ENCODE measurements at regions not wholly inside any gene's neighbourhood (a gene's known extent, or its start where the extent isn't known, plus 50 kb on each side); places are given as distances from the start of the nearest gene placed in this dataset.
"Not testable (repeated sequence)": the region's sequence is repeated elsewhere in the genome, so short reads cannot be mapped to it uniquely, and the experiment has no call there.

DNA sequence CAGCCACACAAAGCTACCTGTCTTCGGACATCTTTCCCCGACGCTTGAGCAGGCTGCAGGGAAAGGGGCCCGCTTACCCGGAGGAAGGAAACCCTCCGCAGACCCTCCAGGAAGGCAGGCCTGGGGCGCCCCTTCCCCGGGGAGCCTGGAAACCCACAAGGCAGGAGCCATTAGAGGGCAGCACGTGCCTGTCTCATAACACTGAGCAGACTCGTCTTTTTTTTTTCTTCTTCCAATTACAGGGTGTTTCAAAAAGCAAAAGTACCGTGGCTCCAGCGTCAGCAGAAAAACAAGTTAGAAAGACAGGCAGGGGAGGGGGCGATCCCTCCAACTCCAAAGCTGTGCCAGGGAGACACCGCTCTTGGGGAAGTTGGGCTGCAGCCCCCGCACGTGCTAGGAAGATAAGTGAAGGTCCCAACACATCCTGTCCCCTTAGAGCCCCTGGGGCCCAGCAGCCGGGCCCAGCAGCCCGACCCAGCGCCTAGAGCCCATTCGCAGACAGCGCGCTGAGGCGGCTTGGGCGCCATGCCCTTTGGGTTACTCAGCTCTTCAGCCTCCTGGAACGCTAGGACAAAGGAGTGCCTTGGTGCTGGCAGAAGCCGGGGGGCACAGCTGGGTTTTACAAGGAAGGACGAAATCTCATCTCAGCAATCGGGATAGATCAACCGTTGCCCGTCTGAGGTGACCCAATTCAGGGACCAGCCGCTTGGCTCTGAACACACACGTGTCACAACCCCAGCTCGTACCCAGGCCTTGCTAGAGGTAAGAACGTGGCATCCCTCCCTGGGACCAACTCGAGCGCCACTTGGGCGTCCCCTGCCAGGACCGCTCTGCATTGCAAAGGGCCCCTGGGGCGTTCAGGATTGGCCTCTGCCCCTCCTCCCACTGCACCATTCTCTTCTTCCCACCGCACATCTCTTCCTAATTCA, 136.3 kb downstream of the LY86 start:
- DNase-seq: peak in 36 of 56 donors; percentile 9 to 72 (median 36)

DNA sequence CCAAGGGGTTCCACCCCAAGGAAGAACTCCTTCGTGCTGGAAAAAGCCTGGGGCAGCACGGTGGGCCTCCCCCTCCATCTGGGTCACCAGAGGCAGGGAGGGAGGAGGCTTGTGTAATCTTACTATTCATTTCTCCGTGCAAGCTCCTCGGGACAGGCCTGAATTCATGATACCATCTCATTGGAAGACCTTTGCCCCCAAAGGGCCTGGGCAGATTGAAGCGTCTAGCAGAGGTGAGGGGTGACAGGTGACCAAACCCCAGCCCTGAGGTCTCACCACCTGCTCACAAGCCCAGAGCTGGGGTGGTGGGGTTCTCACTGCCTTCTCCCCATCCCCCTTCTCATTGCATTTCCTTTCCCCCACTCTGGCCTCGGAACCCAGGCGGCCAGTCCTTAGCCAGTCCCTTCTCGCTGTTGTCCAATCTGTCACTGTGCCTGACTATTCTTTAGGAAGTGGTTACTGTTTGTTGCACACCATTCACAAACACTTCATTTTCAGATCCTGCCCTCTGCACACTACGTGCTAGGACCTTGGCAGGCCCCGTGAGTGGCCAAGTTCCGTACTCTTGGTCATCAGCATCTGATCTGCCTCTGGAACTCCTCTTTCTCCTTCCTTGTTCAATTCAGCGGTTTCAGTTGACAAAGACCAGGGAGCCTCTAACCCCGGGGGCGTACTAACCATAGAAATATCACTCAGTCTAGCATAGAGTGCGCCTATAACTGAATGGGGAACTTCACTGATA, 137.1 kb downstream of the LY86 start:
- DNase-seq: peak in 10 of 56 donors; percentile 11 to 41 (median 24)

DNA sequence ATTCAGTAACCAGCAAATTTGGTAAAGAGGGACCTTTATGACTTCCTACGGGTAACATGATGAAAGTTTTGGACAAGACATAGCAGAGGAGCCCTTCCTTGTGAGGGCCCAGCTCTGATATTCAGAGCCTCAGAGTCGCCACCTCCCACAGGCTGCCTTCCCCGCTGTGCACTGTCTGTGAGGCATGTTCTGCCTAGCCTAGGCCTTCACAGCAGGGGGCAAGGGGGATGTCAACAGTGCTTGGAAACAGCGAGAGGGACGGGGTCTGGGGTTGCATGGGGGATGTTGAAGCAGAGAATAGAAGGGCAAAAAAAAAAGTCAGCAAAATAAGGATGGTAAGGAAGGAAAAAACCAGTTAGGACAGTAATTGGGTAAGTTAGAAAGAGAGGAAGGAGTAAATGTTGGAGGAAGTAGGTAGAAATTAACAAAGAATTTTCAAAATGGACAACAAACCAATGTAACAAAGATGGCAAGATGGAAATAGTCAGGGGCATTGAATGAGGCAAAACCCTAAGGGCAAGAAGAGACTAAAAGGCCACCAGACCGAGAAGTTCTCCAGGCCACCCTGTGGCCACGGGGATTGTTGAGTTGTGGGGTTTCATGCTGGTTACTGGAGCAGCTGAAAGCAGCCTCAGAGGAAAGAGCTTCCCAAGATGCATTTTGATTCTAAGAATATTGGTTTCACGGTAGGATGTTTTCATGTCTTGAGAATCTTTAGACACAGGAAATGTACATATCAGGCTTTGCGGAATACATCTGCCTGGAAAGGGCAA, 139.8 kb downstream of the LY86 start:
- no peak for DNase-seq

DNA sequence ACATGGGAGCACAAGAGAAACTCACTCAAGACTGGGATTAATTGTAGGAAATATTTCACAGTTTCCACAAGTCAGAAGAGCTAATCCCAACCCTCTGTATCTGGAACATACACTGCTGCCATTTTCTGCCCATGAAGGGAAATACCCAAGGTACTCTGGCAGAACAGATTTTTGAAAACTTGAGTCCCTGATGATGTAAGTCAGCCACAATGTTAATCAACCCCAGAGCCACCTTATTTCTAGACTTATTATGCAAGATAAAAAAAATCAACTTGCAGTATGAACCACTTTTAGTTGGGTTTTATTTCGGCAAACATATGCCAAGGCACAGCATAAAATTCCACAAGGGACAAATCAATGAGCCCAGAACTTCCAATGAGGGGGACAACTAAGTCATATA, 141.5 kb downstream of the LY86 start:
- no peak for DNase-seq

DNA sequence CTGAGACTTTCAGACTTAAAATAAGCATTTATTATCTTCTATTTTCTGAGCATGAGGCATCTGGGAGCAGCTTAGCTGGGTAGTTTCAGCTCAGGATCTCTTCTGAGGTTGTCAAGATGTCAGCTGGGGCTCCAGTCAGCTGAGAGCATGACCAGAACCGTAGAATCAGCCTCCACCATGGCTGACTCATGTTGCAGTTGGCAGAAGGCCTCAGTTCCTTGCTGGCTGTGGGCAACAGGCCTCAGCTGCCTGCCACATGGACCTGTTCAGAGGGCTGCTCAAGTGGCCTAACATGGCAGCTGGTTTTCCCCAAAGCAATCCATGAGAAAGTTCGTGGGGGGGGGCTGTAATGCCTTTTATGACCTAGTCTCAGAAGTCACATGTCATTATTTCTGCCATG, 142.3 kb downstream of the LY86 start:
- no peak for DNase-seq

DNA sequence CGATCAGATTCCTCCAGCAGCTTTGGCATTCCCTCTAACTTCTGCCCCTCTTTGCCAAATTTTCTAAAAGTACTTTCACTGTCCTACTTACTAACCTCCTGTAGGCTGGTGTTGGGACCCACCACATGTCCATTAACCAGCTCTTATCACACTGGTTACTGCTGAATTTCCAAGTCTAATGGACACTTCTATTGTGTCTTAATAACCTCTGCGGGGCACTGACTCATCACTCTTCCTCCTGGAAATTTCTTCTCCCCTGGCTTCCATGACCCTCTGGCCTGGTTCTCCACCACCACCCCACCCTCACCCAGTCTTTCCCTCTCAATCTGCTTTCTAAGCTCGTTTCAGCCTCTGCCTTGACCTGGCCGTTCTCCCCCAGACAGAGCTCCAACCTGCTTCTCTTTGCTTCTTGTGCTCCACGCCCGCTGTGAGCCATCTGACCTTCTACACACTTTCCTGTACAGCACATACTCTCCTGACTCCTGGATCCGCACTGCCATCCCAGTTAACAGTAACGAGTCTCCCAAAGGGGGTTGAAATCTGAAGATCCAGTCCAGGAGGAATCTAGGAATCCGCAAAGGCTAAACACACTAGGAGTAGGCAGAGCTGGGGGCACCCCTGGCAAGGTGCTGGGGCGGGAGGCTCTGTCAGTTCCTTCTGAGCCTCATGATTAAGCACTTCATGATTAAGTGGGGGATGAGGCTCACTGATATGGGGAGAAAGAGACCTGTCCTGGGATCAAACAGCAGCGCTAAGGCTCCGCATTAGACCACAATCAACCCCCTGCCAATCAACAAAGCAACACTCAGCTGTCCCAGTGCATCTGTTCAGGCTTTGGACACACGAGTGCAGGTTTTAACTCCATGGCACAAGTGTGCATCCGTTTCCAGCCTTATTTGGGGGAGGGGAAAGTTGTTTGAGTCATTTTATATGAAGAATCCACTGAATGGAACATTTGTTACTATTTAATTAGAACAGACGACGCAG, 146.3 kb downstream of the LY86 start:
- DNase-seq: no peak

DNA sequence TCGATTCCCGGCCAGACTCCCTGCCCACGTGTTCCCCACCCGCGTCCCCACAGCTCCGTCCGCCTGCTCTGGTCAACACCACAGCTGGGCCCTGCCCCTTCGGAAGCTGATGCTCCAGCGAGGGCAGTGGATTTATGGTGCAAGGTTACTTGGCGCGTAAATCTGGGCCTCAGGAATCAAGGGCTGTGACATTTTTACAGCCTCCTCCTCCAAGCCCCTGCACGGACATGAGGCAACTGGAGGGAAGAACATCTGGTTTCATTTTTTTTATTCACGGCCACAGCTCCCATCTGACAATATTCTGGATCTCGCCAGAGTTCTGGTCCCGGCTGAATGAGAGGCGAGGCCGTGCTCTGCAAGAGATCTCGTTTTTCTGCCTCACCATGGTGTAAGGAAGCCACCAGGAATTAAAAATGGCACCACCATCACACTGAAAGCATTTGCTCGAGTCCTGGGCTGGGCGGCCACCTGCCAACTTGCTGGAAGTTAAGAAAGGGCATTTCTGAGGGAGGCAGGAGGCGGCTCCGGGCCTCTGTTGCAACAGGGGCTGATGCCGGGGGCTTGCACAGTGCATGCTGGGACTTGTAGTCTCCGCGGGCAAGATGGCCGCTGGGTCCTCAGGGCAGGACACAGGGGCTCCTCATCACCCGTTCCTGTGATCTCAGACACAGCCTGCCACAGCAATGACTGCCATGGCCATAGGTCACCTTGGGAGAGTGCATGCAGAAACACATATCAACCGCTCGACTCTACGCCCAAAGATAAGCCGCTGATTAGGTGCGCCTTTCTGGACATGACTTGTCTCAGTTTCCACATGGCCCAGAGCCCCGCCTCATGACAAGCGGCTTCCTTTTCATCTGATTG, 148.5 kb downstream of the LY86 start:
- no peak for DNase-seq

DNA sequence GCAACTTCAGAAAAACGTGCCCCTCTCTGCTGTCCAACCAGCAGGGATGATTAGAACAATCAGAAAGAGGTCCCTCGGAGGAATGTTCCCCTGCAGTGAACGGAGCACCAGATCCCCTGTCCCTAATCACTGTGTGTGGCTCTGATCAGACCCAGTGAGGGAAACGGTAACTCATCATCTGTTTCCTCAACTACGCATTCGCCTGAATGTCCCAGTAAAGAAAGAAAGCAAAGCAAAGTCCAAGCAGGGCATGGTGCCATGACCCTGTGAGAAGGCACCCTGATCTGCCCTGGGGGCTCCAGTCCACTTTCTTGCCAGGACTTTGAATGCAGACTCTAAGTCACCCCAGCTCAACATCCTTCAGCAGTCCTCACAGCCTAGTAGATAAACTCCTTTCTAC, 149.2 kb downstream of the LY86 start:
- no peak for DNase-seq

DNA sequence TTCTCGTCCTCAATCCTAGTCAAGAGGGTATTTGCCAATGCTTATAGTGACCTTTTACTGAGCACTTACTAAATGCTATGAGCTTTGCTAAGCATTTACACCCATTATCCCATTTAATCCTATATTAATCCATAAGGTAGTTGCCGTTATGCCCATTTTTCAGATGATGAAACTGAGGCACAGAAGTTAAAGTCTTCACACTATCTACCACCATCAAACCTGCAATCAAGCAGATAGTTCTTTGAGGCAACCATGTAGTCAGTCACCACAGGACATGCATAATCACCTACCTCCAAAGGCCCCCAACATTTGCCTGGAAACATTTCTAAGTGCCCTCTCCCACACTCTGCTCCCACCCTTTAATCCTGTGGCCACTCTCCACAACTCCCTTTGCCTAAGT, 149.6 kb downstream of the LY86 start:
- no peak for DNase-seq

DNA sequence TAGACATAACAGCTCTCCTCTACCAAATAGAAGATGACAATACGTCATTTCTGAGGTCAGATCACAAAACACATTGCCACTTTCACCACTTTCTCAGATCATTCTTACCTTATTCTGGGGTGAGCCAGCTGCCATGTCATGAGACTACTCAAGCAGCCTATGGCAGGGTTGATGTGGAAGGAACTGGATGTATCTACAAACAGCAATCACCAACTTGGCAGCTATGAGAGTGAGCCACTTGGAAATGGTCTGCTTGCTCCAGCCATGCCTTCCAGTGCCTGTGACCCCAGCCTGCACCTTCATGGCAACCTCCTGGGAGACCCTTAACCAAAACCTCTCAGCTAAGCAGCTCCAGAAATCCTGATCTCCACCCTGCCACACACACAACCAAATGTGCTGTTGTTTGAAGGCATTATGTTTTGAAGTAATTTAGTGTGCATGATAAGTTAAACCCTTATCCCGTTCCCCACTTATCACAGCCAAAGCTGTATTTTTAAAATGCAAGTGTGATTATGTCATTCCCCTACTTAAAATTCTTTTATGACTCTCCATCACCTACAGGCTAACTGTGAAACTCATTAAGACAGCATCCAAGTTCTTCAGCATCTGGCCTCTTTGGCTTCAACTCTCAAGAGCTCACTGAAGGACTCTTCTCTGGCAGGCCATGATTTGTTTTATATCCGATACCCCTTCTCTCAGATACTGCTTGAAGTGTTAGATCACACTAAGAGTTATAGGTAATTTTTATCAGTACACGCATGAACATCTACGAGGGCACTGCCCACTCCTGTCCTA, 150.6 kb downstream of the LY86 start:
- no peak for DNase-seq

DNA sequence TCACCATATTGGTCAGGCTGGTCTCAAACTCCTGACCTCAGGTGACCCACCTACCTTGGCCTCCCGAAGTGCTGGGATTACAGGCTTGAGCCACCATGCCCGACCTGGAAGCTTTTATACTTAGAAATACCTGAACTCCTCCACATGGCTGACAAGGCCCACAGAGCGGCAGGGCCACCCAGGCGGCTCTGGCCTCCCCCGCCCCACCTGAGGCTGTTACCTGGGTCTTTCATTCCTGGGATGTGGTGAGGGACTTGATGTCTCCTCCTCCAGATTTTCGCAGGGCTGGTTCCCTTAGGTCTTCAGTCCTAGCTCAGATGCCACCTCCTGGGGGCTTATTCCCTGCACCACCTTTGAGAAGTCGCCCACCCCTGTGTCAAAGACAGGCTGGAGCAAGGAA, 152.1 kb downstream of the LY86 start:
- no peak for DNase-seq

DNA sequence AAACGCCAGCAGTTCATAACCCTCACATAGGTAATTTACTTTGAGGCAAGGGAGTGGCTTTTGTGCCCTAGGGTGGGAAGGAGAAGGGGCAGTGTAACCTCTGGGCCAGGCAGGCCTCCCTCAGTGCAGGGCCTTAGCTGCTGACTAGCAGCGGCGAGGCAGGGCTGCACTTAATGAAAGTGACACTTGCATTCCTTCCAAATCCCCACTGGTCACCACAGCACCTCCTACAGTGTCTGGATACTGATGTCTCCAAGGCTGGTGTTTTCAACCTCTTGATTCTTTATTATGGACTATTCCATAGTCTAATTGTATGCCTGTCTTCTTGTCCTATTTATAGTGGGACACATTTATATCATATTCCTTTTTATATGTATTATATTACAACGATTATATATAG, 152.7 kb downstream of the LY86 start:
- DNase-seq: no peak

DNA sequence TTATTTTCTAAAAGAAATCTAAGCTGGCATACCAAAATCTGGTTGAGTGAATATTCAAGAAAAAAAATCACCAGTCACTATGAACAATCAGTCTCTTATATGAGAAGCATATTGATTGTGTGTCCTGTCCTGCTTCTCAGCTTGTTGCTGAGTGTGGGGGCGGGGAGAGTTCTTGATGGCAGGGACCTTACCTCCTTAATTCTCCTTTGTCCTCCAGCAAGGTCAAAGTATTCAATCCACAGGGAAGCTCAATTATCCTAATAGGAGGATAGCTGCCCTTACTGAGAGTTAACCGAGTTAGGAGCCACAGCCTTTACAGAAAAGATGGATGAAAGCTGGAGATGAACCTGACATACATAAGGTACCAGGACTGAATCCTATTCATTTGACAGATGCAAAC, 154.0 kb downstream of the LY86 start:
- no peak for DNase-seq

DNA sequence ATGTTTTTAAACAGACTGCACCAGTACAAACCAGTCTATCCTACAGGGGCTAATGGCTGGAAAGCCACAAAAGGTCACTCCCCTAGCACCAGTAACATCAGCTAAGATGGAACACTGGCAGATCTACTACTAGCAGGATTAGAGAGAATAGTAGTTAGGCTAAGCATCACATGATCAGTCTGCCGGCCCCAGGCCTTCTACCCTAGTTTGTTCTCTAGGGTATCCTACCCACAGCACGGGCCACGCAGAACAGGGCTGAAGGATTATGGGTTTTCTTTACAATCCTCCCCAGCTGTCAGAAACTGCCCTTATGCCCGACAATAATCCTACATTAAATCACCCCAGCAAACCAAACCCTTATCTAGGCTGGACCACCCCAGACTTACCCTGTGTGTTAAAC, 156.0 kb downstream of the LY86 start:
- DNase-seq: no peak

DNA sequence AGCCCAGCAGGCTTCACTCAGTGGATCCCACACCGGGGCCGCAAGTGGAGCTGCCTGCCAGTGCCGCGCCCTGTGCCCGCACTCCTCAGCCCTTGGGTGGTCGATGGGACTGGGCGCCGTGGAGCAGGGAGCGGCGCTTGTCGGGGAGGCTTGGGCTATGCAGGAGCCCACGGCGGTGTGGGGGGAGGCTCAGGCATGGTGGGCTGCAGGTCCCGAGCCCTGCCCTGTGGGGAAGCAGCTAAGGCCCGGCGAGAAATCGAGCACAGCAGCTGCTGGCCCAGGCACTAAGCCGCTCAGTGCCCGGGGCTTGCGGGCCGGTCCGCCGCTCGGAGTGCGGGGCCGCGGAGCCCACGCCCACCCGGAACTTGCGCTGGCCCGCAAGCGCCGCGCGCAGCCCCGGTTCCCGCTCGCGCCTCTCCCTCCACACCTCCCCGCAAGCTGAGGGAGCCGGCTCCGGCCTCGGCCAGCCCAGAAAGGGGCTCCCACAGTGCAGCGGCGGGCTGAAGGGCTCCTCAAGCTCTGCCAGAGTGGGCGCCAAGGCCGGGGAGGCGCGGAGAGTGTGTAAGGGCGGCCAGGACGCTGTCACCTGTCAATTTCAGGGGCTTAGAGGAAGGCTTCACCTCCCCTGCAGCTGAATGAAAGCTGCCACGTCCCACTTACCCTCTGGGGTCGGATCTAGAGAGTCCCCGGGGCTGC, 157.3 kb downstream of the LY86 start:
- DNase-seq: not testable (repeated sequence)

DNA sequence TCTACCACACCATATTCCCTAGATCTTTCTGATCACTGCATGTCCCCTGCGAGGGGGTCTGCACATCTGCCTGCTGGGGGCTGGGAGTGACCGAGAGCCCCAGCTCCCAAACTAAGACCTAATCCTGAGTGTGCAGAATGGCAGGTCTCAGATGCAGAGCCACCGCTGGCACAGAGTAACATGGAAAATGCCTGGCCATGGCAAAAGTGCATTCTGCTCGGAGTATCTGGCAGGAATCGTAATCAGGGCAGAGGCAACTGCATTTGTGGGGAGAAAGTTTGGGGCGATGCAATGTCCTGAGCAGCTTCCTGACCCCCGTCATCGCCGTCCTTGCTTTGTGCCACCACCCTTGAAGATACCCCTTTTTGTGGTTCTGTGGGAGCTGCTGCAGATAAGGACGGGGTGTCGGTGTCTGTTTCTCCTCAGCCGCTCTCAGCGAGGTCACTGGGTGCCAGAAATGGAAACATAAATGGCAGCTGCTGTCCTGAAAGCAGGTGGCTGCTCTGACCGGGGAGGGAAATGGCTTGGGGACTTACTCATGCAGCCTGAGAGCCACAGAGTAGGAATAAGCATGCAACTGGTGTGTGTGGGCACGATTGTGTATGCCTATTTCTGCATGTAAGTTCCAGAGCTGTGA, 157.9 kb downstream of the LY86 start:
- no peak for DNase-seq

DNA sequence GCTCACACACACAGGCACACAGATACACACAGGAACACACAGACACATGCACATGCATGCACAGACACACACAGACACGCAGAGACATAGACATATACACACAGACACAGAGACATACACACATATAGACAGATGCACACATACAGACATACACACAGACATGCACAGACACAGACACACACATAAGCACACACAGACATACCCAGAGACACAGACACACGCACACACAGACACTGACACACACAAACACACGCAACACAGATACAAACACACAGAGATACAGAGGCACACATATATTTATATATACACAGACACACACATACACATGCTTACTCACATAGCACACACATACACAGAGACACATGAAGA, 158.4 kb downstream of the LY86 start:
- DNase-seq: no peak

DNA sequence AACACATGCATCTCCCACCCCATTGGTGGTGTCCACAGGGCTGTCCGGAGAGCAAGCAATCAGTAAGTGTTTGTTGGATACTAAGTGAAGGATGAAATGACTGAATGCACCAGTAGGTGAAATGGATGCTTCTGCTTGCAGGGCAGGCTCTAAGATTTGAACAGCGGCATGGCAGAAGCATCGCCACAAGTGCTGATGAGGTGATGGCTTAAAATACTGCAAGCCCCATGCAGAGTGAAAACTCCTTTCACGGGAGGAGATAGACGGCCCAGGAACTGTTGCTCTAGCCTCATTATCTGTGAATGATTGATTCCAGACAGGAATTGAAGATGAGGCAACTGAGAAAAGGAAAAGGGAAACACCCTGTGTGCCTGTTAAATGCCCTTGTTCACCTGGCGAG, 158.9 kb downstream of the LY86 start:
- no peak for DNase-seq

Data from amygdala (tissue), 56 donors.